Gastroesophageal sphincter (tissue), 4 donors: ENCODE measurements at regions not wholly inside any gene's neighbourhood (a gene's known extent, or its start where the extent isn't known, plus 50 kb on each side); places are given as distances from the start of the nearest gene placed in this dataset.

Experiments used
- ATAC-seq: fragments of 150-250 bp; one replicate; pipeline ENCODE4 v1.9.1; 2016; ENCODE audit warnings: mild to moderate bottlenecking, moderate library complexity
- H3K27ac ChIP-seq, 4 donors: fragments of 200-600 bp; sonication (generic) in 3 of 4; 1 replicate in 3 of 4; 2 replicates in 1 of 4; pipeline ENCODE4 v1.5.1; 2016 to 2019
- H3K27me3 ChIP-seq: fragments of 200-600 bp; sonication (generic); one replicate; pipeline ENCODE4 v1.5.1; 2019
- H3K36me3 ChIP-seq, 2 donors: fragments of 200-600 bp; sonication (generic); one replicate each; pipeline ENCODE4 v1.5.1; 2019; ENCODE audit warnings: control low read depth in 1 of 2
- H3K4me1 ChIP-seq, 3 donors: fragments of 200-600 bp; sonication (generic); 1 replicate in 2 of 3; 2 replicates in 1 of 3; pipeline ENCODE4 v1.5.1; 2016 to 2019; ENCODE audit warnings: control low read depth in 2 of 3
- H3K4me3 ChIP-seq, 2 donors: fragments of 200-600 bp; sonication (generic); one replicate each; pipeline ENCODE4 v1.5.1; 2019; ENCODE audit warnings: mild to moderate bottlenecking in 1 of 2, moderate library complexity in 1 of 2
- H3K9me3 ChIP-seq, 3 donors: fragments of 200-600 bp; sonication (generic); one replicate each; pipeline ENCODE4 v1.5.1; 2017 to 2019; ENCODE audit warnings: control low read depth in 2 of 3
- EP300 ChIP-seq: sonication (generic); formaldehyde crosslinking; IDR thresholded peaks from one replicate; pipeline ENCODE4 v1.6.1; 2017; ENCODE audit warnings: antibody characterized with exemption, mild to moderate bottlenecking
- POLR2A ChIP-seq, 2 donors: fragments of 450-650 bp; IDR thresholded peaks; one replicate each; pipeline ENCODE4 v1.6.1; 2017; ENCODE audit warnings: antibody characterized with exemption in 2 of 2, mild to moderate bottlenecking in 2 of 2, moderate library complexity in 1 of 2
- POLR2AphosphoS5 ChIP-seq: sonication (generic); formaldehyde crosslinking; IDR thresholded peaks from one replicate; pipeline ENCODE4 v1.6.1; 2017; ENCODE audit warnings: antibody characterized with exemption
- WGBS, 2 donors: methylation state at CpG; one replicate each; pipeline ENCODE4 v1.1.5; 2018; ENCODE audit warnings: low coverage in 1 of 2; 5-methylcytosine and 5-hydroxymethylcytosine counted together
- TF ChIP-seq, protein P1 (sequence below), 4 experiments: fragments of 200-600 bp in 2 of 4; fragments of 450-650 bp in 2 of 4; sonication (generic) in 1 of 4; IDR thresholded peaks; one replicate each; pipeline ENCODE4 v1.5.1; 2017 to 2019; ENCODE audit warnings: antibody characterized with exemption in 4 of 4, mild to moderate bottlenecking in 2 of 4, moderate library complexity in 2 of 4

DNA sequence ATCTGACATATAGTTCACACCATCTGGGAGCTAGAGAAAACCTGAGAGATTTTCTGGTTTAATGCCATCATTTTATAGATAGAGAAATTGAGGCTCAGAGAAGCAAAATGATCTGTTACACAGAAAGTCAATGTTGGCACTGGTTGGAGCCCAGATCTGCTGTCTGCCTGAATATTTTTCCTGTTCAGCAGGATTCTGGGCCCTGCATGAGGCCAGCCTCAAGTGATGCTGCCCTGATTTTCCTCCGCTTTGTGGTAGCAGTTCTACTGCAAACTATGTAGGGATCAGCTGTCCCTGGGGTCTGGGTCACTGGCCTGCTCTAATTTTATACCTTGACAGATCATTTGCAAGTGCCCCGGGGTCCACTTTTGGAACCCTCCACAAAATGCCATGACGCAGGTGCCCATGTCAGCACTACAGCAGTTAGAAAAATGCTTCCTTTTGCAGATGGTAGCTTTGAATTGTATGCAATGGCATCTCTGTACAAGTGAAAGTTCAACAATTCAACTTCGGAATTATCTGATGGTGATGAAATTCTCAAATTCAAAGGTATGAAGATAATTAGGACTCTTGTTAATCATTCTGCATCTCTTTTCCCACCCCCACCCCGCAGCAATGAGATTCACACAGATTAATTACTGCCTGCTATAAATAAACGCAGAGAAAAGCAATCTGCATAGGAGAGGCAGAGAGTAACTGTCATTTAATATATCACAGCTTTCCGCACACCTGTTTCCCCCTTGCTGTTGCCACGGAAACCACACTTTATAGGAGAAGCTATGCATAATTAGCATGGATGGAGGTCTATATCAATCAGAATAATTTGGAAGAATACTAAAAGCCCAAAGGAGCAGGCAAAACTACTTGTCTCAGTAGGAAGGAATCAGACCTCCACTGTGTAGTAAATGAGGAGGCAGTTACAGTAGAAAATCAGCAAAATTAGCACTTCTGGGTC lies 222.6 kb downstream of the PDCD6IP start:
- no peak for ATAC-seq
- no peak for TF ChIP-seq POLR2AphosphoS5
- no peak for TF ChIP-seq EP300
- no peak for TF ChIP-seq POLR2A (IDR thresholded peaks at IDR 0.05)
- TF ChIP-seq, protein P1, sequence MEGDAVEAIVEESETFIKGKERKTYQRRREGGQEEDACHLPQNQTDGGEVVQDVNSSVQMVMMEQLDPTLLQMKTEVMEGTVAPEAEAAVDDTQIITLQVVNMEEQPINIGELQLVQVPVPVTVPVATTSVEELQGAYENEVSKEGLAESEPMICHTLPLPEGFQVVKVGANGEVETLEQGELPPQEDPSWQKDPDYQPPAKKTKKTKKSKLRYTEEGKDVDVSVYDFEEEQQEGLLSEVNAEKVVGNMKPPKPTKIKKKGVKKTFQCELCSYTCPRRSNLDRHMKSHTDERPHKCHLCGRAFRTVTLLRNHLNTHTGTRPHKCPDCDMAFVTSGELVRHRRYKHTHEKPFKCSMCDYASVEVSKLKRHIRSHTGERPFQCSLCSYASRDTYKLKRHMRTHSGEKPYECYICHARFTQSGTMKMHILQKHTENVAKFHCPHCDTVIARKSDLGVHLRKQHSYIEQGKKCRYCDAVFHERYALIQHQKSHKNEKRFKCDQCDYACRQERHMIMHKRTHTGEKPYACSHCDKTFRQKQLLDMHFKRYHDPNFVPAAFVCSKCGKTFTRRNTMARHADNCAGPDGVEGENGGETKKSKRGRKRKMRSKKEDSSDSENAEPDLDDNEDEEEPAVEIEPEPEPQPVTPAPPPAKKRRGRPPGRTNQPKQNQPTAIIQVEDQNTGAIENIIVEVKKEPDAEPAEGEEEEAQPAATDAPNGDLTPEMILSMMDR (IDR thresholded peaks at IDR 0.05) = no peak
- H3K9me3 ChIP-seq = no peaks in the 10 kb centered on the region
- no peaks in the 10 kb centered on the region for H3K27me3 ChIP-seq
- no peaks in the 10 kb centered on the region for H3K36me3 ChIP-seq
- no peaks in the 10 kb centered on the region for H3K4me1 ChIP-seq
- no peak overlapping the region for H3K4me3 ChIP-seq
- no peak overlapping the region for H3K27ac ChIP-seq
- 48 to 64% methylated on average over 7 to 8 of the region's 8 CpGs for WGBS, 2 donors

DNA sequence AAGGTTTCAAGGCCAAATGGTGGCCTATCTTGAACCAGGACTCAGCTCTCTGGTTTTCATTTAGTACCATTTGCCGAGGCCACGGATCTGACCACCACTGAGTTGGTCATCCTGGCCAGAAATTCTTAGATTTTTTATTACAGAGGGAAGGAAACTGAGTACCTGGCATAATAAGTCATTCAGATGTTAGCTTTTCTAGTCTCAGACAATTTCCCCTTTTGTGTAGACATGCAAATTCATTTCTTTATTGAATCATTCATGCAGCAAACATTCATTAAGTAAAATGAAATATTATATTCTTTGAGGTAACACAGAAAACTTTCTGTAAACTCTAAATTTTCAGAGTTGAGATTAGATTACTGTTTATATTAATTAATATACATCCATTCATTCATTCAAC lies 223.7 kb downstream of the PDCD6IP start:
- no peaks in the 10 kb centered on the region for H3K27me3 ChIP-seq
- no peak overlapping the region for H3K4me3 ChIP-seq
- no peak overlapping the region for H3K27ac ChIP-seq
- no peaks in the 10 kb centered on the region for H3K9me3 ChIP-seq
- no peak for TF ChIP-seq POLR2AphosphoS5
- TF ChIP-seq EP300 = no peak
- TF ChIP-seq, protein P1 (IDR thresholded peaks at IDR 0.05) = no peak
- H3K36me3 ChIP-seq = no peaks in the 10 kb centered on the region
- ATAC-seq = no peak
- H3K4me1 ChIP-seq = no peaks in the 10 kb centered on the region
- WGBS, 2 donors = 91 to 94% methylated on average over 2 of the region's 2 CpGs

- TF ChIP-seq EP300 (no peak), POLR2A (IDR thresholded peaks at IDR 0.05) (no peak), POLR2AphosphoS5 (no peak)
- TF ChIP-seq, protein P1 (IDR thresholded peaks at IDR 0.05) = no peak
- Histone ChIP-seq H3K4me3 (no peak overlapping the region), H3K4me1 (no peaks in the 10 kb centered on the region), H3K27ac (no peak overlapping the region), H3K27me3 (no peaks in the 10 kb centered on the region), H3K9me3 (no peaks in the 10 kb centered on the region), H3K36me3 (no peaks in the 10 kb centered on the region)
- 100% methylated on average over 2 of the region's 3 CpGs; no CpG with 5 or more reads in 1 of the 2 donors for WGBS, 2 donors
- no peak for ATAC-seq
Measured at GRCh38 chr3:34024447-34025240, 226.2 kb downstream of the PDCD6IP start.

DNA sequence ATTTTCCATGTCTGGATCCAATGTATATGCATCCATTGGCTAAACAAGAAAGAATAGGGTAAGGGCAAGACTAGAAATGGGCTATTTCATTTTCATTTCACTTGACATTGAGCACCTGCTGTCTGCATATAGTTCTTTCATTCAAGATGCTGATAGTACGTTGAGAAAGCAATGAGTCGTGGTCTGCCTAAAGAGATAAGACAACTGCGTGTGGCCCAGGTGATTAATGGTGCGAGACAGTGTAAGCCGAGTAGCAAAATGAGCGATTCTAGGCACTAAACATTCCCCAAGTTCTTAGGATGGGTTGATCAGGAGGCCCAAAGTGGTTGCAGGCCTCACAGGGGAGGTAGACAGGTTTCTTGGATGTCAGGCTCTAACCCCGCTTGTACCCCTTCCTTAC lies 235.4 kb downstream of the PDCD6IP start:
- H3K9me3 ChIP-seq = no peaks in the 10 kb centered on the region
- H3K27ac ChIP-seq = no peak overlapping the region
- ATAC-seq = no peak
- no peaks in the 10 kb centered on the region for H3K36me3 ChIP-seq
- no peaks in the 10 kb centered on the region for H3K27me3 ChIP-seq
- TF ChIP-seq, protein P1 (IDR thresholded peaks at IDR 0.05) = no peak
- no peak for TF ChIP-seq POLR2AphosphoS5
- H3K4me1 ChIP-seq = peaks cover 0 to 9% (median 0%) of the 10 kb centered on the region in 3 donors
- H3K4me3 ChIP-seq = no peak overlapping the region
- 81 to 83% methylated on average over 3 to 7 of the region's 7 CpGs for WGBS, 2 donors
